H1 (cell line): ENCODE measurements at regions not wholly inside any gene's neighbourhood (a gene's known extent, or its start where the extent isn't known, plus 50 kb on each side); places are given as distances from the start of the nearest gene placed in this dataset.

Source experiments
- ASH2L ChIP-seq: fragments of 200-600, 300-600 bp; sonication (generic); IDR thresholded peaks from one replicate; pipeline ENCODE4 v1.7.1; 2017; ENCODE audit warnings: low read length
- CHD1 ChIP-seq: IDR thresholded peaks from 2 replicates; pipeline ENCODE4 v1.6.1; 2012; ENCODE audit warnings: low read depth, low read length, improper control_type of control experiment
- CREB1 ChIP-seq: IDR thresholded peaks from 2 replicates; pipeline ENCODE4 v1.6.1; 2012; ENCODE audit warnings: inconsistent platforms
- EZH2 ChIP-seq: fragments of 200-600 bp; sonication (generic); IDR thresholded peaks from 2 replicates; pipeline ENCODE4 v1.7.1; 2012; ENCODE audit warnings: low read depth, mild to moderate bottlenecking, moderate library complexity, low read length, inconsistent platforms; ENCODE audit not compliant: severe bottlenecking
- SIRT6 ChIP-seq: IDR thresholded peaks from one replicate; pipeline ENCODE4 v1.7.1; 2012; ENCODE audit warnings: low read length, inconsistent platforms
- TBP ChIP-seq: IDR thresholded peaks from 2 replicates; pipeline ENCODE4 v1.6.1; 2011; ENCODE audit warnings: low read depth, low read length, improper control_type of control experiment
- TF ChIP-seq, protein P1 (sequence below), 3 experiments: IDR thresholded peaks; 1 replicate in 2 of 3; 2 replicates in 1 of 3; pipeline versions ENCODE4 v1.5.1 to v1.6.1; 2011; ENCODE audit warnings: low read length in 3 of 3, mild to moderate bottlenecking in 3 of 3, inconsistent platforms in 2 of 3, low read depth in 1 of 3, moderate library complexity in 1 of 3; ENCODE audit not compliant: insufficient read depth in 1 of 3; ENCODE audit errors: control extremely low read depth in 1 of 3

- TF ChIP-seq CHD1 (no peak), ASH2L (no peak), CREB1 (no peak), TBP (no peak), EZH2 (no peak), SIRT6 (no peak)
- TF ChIP-seq, protein P1, sequence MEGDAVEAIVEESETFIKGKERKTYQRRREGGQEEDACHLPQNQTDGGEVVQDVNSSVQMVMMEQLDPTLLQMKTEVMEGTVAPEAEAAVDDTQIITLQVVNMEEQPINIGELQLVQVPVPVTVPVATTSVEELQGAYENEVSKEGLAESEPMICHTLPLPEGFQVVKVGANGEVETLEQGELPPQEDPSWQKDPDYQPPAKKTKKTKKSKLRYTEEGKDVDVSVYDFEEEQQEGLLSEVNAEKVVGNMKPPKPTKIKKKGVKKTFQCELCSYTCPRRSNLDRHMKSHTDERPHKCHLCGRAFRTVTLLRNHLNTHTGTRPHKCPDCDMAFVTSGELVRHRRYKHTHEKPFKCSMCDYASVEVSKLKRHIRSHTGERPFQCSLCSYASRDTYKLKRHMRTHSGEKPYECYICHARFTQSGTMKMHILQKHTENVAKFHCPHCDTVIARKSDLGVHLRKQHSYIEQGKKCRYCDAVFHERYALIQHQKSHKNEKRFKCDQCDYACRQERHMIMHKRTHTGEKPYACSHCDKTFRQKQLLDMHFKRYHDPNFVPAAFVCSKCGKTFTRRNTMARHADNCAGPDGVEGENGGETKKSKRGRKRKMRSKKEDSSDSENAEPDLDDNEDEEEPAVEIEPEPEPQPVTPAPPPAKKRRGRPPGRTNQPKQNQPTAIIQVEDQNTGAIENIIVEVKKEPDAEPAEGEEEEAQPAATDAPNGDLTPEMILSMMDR (IDR thresholded peaks at IDR 0.05; ENCODE audit: control extremely low read depth in 1 of 3, insufficient read depth in 1 of 3, low read depth in 1 of 3, low read length in 3 of 3), result no peak
Observed at GRCh38 chr12:98405805-98406366, 109.5 kb upstream of the TMPO start.
